ENCODE measurements at regions not wholly inside any gene's neighbourhood (a gene's known extent, or its start where the extent isn't known, plus 50 kb on each side); places are given as distances from the start of the nearest gene placed in this dataset.
"Not testable (repeated sequence)": the region's sequence is repeated elsewhere in the genome, so short reads cannot be mapped to it uniquely, and the experiment has no call there.

DNA sequence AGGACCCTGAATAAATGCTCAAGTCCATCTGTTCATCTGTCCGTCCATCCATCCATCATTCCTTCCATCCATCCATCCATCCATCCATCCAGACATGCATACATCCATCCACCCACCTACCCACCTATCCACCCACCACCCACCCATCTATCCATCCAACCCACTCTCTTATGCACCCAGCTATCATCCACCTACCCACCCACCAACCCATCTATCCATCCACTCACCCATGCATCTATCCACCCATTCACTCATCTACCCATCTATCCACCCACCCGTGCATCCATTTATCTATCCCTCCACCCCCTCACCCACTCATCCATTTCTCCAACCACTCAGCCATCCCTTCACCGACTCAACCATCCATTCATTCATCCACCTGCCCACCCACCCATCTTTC, 71.7 kb upstream of the KRTAP5-11 start:
- not testable (repeated sequence) for TF ChIP-seq CTCF (IDR thresholded peaks at IDR 0.05; ENCODE audit: insufficient read depth, low read length); REST (IDR thresholded peaks at IDR 0.05; ENCODE audit: insufficient replicate concordance, low read depth)
